HepG2 (cell line): ENCODE measurements at regions not wholly inside any gene's neighbourhood (a gene's known extent, or its start where the extent isn't known, plus 50 kb on each side); places are given as distances from the start of the nearest gene placed in this dataset.

Experiments
- ATAC-seq: fragments of 200-7000 bp; cut with Tn5 transposase; 3 replicates; pipeline ENCODE4 v1.9.1; 2020; ENCODE audit warnings: mild to moderate bottlenecking, moderate library complexity
- BruUV-seq: library from RNA; stranded (reverse); fragments of 400-500 nt; replicated peaks from 2 replicates; lab custom pipeline; 2021; lab: Mats Ljungman, UMichigan
- CTCF ChIA-PET: fragments of 300-600 bp; formaldehyde crosslinking; extraction: SDS; loops from one replicate; lab custom pipeline; 2021; ENCODE audit warnings: low total read pairs, inconsistent platforms, low intra/inter-chr PET ratio; lab: Yijun Ruan, JAX
- POLR2A ChIA-PET: fragments of 350-600 bp; sonication (Branson Sonifier 250); formaldehyde crosslinking; loops from one replicate; lab custom pipeline; 2020; ENCODE audit warnings: antibody characterized with exemption, inconsistent platforms; lab: Yijun Ruan, JAX
- DNase-seq: peaks from one replicate; pipeline ENCODE4 v3.0.0-alpha.2; 2015; ENCODE audit warnings: low spot score
- FAIRE-seq: peaks from 3 replicates; lab custom pipeline; 2011; peaks lifted over from hg19 to GRCh38; lab: Jason Lieb, UNC
- H2AFZ ChIP-seq: one replicate; pipeline ENCODE4 v1.6.1; 2011; ENCODE audit warnings: low read length, inconsistent platforms
- H3K27ac ChIP-seq: fragments of 300-600 bp; 3 replicates; pipeline ENCODE4 v1.8.0; 2011; ENCODE audit warnings: mixed run types, mild to moderate bottlenecking, mixed read lengths, low read length, inconsistent platforms; ENCODE audit not compliant: insufficient read depth; ENCODE audit errors: extremely low read length
- H3K27me3 ChIP-seq, 2 experiments: fragments of 200-600 bp in 1 of 2; 2 replicates in 1 of 2; 3 replicates in 1 of 2; pipeline versions ENCODE4 v1.6.0 to v1.8.0; 2011; ENCODE audit warnings: low read length in 2 of 2, mild to moderate bottlenecking in 2 of 2, moderate library complexity in 2 of 2, inconsistent platforms in 1 of 2; ENCODE audit not compliant: insufficient read depth in 2 of 2, control insufficient read depth in 1 of 2
- H3K36me3 ChIP-seq, 2 experiments: fragments of 200-600 bp in 1 of 2; replicated peaks in 1 of 2; 2 replicates in 1 of 2; 3 replicates in 1 of 2; pipeline versions ENCODE4 v1.5.1 to v1.8.0; 2011; ENCODE audit warnings: low read length in 2 of 2, inconsistent platforms in 1 of 2; ENCODE audit not compliant: insufficient read depth in 2 of 2, control insufficient read depth in 1 of 2
- H3K4me1 ChIP-seq: 2 replicates; pipeline ENCODE4 v1.5.1; 2012; ENCODE audit warnings: low read length, inconsistent platforms; ENCODE audit not compliant: insufficient read depth
- H3K4me2 ChIP-seq: 2 replicates; pipeline ENCODE4 v1.6.0; 2011; ENCODE audit warnings: low read depth, low read length, inconsistent platforms
- H3K4me3 ChIP-seq, 3 experiments: fragments of 200-600 bp in 1 of 3; sonication (generic), shearing (Covaris generic) in 1 of 3; replicated peaks in 1 of 3; 2 replicates each; pipeline ENCODE4 v1.5.1; 2011 to 2016; ENCODE audit warnings: low read length in 3 of 3, inconsistent platforms in 2 of 3, low read depth in 2 of 3, mild to moderate bottlenecking in 2 of 3, control low read depth in 1 of 3, mixed read lengths in 1 of 3; ENCODE audit not compliant: insufficient read depth in 1 of 3
- H3K79me2 ChIP-seq: one replicate; pipeline ENCODE4 v1.6.1; 2011; ENCODE audit warnings: low read length, inconsistent platforms; ENCODE audit not compliant: insufficient read depth
- H3K9ac ChIP-seq: 2 replicates; pipeline ENCODE4 v1.6.0; 2011; ENCODE audit warnings: mild to moderate bottlenecking, low read depth, low read length, inconsistent platforms; ENCODE audit not compliant: insufficient read depth
- H3K9me3 ChIP-seq: 2 replicates; pipeline ENCODE4 v1.5.1; 2012; ENCODE audit warnings: mild to moderate bottlenecking, low read length
- H4K20me1 ChIP-seq: 2 replicates; pipeline ENCODE4 v1.6.0; 2011; ENCODE audit warnings: inconsistent platforms, mild to moderate bottlenecking, low read length, moderate library complexity; ENCODE audit not compliant: insufficient read depth
- DDIT3 ChIP-seq: sonication (generic); formaldehyde crosslinking; IDR thresholded peaks from 2 replicates; pipeline ENCODE4 v1.4.0; 2020; ENCODE audit warnings: mild to moderate bottlenecking, missing genetic modification reagents
- GATAD2A ChIP-seq: IDR thresholded peaks from 2 replicates; pipeline ENCODE4 v1.6.1; 2016
- HDAC6 ChIP-seq: fragments of 200-600 bp; sonication (generic); IDR thresholded peaks from 2 replicates; pipeline ENCODE4 v1.7.0; 2017; ENCODE audit warnings: mild to moderate bottlenecking, antibody characterized with exemption, low read length, low read depth
- ZFP37 ChIP-seq: sonication (generic); formaldehyde crosslinking; IDR thresholded peaks from 2 replicates; pipeline ENCODE4 v1.4.0; 2020; ENCODE audit warnings: missing genetic modification reagents, borderline replicate concordance
- ZFP41 ChIP-seq: sonication (generic); formaldehyde crosslinking; IDR thresholded peaks from 2 replicates; pipeline ENCODE4 v1.4.0; 2020; ENCODE audit warnings: mild to moderate bottlenecking, missing genetic modification reagents, borderline replicate concordance
- ZNF292 ChIP-seq: sonication (generic); formaldehyde crosslinking; IDR thresholded peaks from 2 replicates; pipeline ENCODE4 v1.8.1; 2022; ENCODE audit warnings: mild to moderate bottlenecking, low read depth, missing genetic modification reagents, borderline replicate concordance
- ZNF770 ChIP-seq: sonication (generic); formaldehyde crosslinking; IDR thresholded peaks from 2 replicates; pipeline ENCODE4 v1.5.0; 2020; ENCODE audit warnings: mild to moderate bottlenecking, missing genetic modification reagents
- WGBS: methylation state at CpG from one replicate; pipeline ENCODE4 v1.1.6; 2017; ENCODE audit warnings: low lambda C conversion rate; 5-methylcytosine and 5-hydroxymethylcytosine counted together
- in situ Hi-C: cut with HindIII; loops from 2 replicates; pipeline ENCODE4 v1.10.0; 2017; ENCODE audit warnings: low pct_unique_long_range_greater_than_20kb; ENCODE audit not compliant: extremely low pct_ligation_motif_present
- intact Hi-C: fragments of 100-400 bp; cut with micrococcal nuclease; formaldehyde crosslinking; loops from one replicate; pipeline ENCODE4 v1.10.0; 2022; ENCODE audit not compliant: unreplicated experiment

GRCh38 chr16:86982912-86983311, 334.3 kb downstream of the C16orf95 start (continued):
- TF ChIP-seq DDIT3 (CRISPR knock-in tag), result no peak

GRCh38 chr16:86983621-86984020, 333.6 kb downstream of the C16orf95 start:
- Histone ChIP-seq H3K36me3 (no peaks in the 10 kb centered on the region), H3K9ac (no peak overlapping the region), H3K79me2 (no peaks in the 10 kb centered on the region), H3K4me3 (no peak overlapping the region), H3K27me3 (0 out of 5 replicates have a peak, but pooled peaks cover 0 to under 1% of the 10 kb centered on the region in 2 experiments), H4K20me1 (no peaks in the 10 kb centered on the region), H3K27ac (no peak overlapping the region), H2AFZ (no peak overlapping the region)
- CTCF ChIA-PET, result no interaction called here
- TF ChIP-seq ZFP41, result no peak
- TF ChIP-seq ZNF770, result peak; percentile 32; the same call in 1 of the 2 replicates
- TF ChIP-seq, all 625 proteins: peak for 1
- POLR2A ChIA-PET, result no interaction called here
- FAIRE-seq (no peak), ATAC-seq (no peak), DNase-seq (no peak)
- H3K9me3 ChIP-seq, result no peaks in the 10 kb centered on the region
- no TSS peak for BruUV-seq
- in situ Hi-C loops, result no loop called here
- H3K4me1 ChIP-seq, result no peaks in the 10 kb centered on the region
- intact Hi-C loops, result no loop called here
- H3K4me2 ChIP-seq, result no peak overlapping the region

- in situ Hi-C loops, result no loop called here
- H3K4me2 ChIP-seq, result no peak overlapping the region
- no peak overlapping the region for H3K27ac ChIP-seq
- H3K79me2 ChIP-seq, result no peaks in the 10 kb centered on the region
- BruUV-seq, result no TSS peak
- H2AFZ ChIP-seq, result no peak overlapping the region
- no peak for DNase-seq
- no peaks in the 10 kb centered on the region for H3K9me3 ChIP-seq
- no peak for TF ChIP-seq GATAD2A (CRISPR knock-in tag)
- no peak for TF ChIP-seq ZNF292 (CRISPR knock-in tag)
- TF ChIP-seq ZFP37 (CRISPR knock-in tag), result no peak
- TF ChIP-seq HDAC6, result no peak
- intact Hi-C loops, result no loop called here
- no peaks in the 10 kb centered on the region for H3K27me3 ChIP-seq
- no peaks in the 10 kb centered on the region for H3K4me1 ChIP-seq
- H4K20me1 ChIP-seq, result no peaks in the 10 kb centered on the region
- no peak overlapping the region for H3K4me3 ChIP-seq
- no peak overlapping the region for H3K9ac ChIP-seq
- 42% methylated on average over 10 of the region's 10 CpGs for WGBS
- no peak for FAIRE-seq
- ChIA-PET CTCF (no interaction called here), POLR2A (no interaction called here)
- no peaks in the 10 kb centered on the region for H3K36me3 ChIP-seq
- ATAC-seq, result no peak
Measured at GRCh38 chr16:86984343-86984742, 332.8 kb downstream of the C16orf95 start.
